Neuronal stem cell (in vitro differentiated cells): ENCODE measurements at regions not wholly inside any gene's neighbourhood (a gene's known extent, or its start where the extent isn't known, plus 50 kb on each side); places are given as distances from the start of the nearest gene placed in this dataset.

Experiments
- DNase-seq: peaks from one replicate; pipeline ENCODE4 v3.0.0-alpha.2; 2013; ENCODE audit warnings: low spot score
- H2AFZ ChIP-seq: one replicate; pipeline ENCODE4 v1.6.1; 2013; ENCODE audit warnings: mild to moderate bottlenecking, low read length, inconsistent platforms
- H2AK5ac ChIP-seq: 2 replicates; pipeline ENCODE4 v1.6.1; 2013; ENCODE audit warnings: low read depth, mild to moderate bottlenecking, inconsistent platforms, low read length, moderate library complexity, mixed read lengths
- H2BK120ac ChIP-seq: 2 replicates; pipeline ENCODE4 v1.6.1; 2013; ENCODE audit warnings: low read depth, mild to moderate bottlenecking, inconsistent platforms, low read length, moderate library complexity, mixed read lengths
- H2BK12ac ChIP-seq: one replicate; pipeline ENCODE4 v1.6.1; 2013; ENCODE audit warnings: low read length, inconsistent platforms
- H2BK15ac ChIP-seq: 2 replicates; pipeline ENCODE4 v1.6.1; 2013; ENCODE audit warnings: mild to moderate bottlenecking, low read length, inconsistent platforms, mixed read lengths
- H2BK5ac ChIP-seq: one replicate; pipeline ENCODE4 v1.6.1; 2013; ENCODE audit warnings: inconsistent platforms, mild to moderate bottlenecking, low read length, moderate library complexity
- H3K14ac ChIP-seq: one replicate; pipeline ENCODE4 v1.6.1; 2013; ENCODE audit warnings: low read length, inconsistent platforms
- H3K18ac ChIP-seq: 2 replicates; pipeline ENCODE4 v1.6.1; 2013; ENCODE audit warnings: low read length, inconsistent platforms
- H3K23ac ChIP-seq: 2 replicates; pipeline ENCODE4 v1.6.1; 2013; ENCODE audit warnings: low read depth, mild to moderate bottlenecking, mixed read lengths, low read length, inconsistent platforms; ENCODE audit not compliant: poor library complexity
- H3K27ac ChIP-seq: replicated peaks from 3 replicates; pipeline ENCODE4 v1.5.1; 2013; ENCODE audit warnings: low read length, inconsistent platforms
- H3K27me3 ChIP-seq, 3 experiments: 2 replicates each; pipeline ENCODE4 v1.6.1; 2013; ENCODE audit warnings: low read length in 3 of 3, mild to moderate bottlenecking in 2 of 3, inconsistent platforms in 1 of 3, low read depth in 1 of 3, mixed read lengths in 1 of 3, moderate library complexity in 1 of 3; ENCODE audit not compliant: control insufficient read depth in 3 of 3, insufficient read depth in 3 of 3
- H3K36me3 ChIP-seq, 2 donors: replicated peaks in 1 of 2; 2 replicates each; pipeline ENCODE4 v1.6.1; 2013; ENCODE audit warnings: low read length in 2 of 2; ENCODE audit not compliant: control insufficient read depth in 2 of 2, insufficient read depth in 2 of 2
- H3K4ac ChIP-seq: 2 replicates; pipeline ENCODE4 v1.6.1; 2013; ENCODE audit warnings: inconsistent platforms, mild to moderate bottlenecking, low read length, moderate library complexity
- H3K4me1 ChIP-seq, 2 donors: 1 replicate in 1 of 2; 2 replicates in 1 of 2; pipeline ENCODE4 v1.6.1; 2013; ENCODE audit warnings: low read length in 2 of 2, low read depth in 1 of 2; ENCODE audit not compliant: control insufficient read depth in 2 of 2, insufficient read depth in 1 of 2
- H3K4me2 ChIP-seq: one replicate; pipeline ENCODE4 v1.6.1; 2013; ENCODE audit warnings: mild to moderate bottlenecking, low read length, inconsistent platforms; ENCODE audit not compliant: insufficient read depth, poor library complexity, severe bottlenecking
- H3K4me3 ChIP-seq, 2 donors: 2 replicates each; pipeline ENCODE4 v1.5.1; 2013; ENCODE audit warnings: low read length in 2 of 2, mild to moderate bottlenecking in 2 of 2, inconsistent platforms in 1 of 2, moderate library complexity in 1 of 2
- H3K79me1 ChIP-seq: one replicate; pipeline ENCODE4 v1.6.1; 2013; ENCODE audit warnings: low read depth, mild to moderate bottlenecking, inconsistent platforms, low read length, moderate library complexity
- H3K9ac ChIP-seq: one replicate; pipeline ENCODE4 v1.6.1; 2013; ENCODE audit warnings: mild to moderate bottlenecking, low read depth, low read length, inconsistent platforms; ENCODE audit not compliant: poor library complexity
- H3K9me3 ChIP-seq, 2 donors: replicated peaks in 1 of 2; 2 replicates each; pipeline versions ENCODE3 to v1.6.1; 2013; ENCODE audit warnings: low read length in 2 of 2, mild to moderate bottlenecking in 2 of 2, inconsistent platforms in 1 of 2, low read depth in 1 of 2, mixed read lengths in 1 of 2, moderate library complexity in 1 of 2; ENCODE audit not compliant: control insufficient read depth in 2 of 2, insufficient read depth in 1 of 2
- H4K8ac ChIP-seq: one replicate; pipeline ENCODE4 v1.6.1; 2013; ENCODE audit warnings: low read depth, mild to moderate bottlenecking, inconsistent platforms, low read length, moderate library complexity
- H4K91ac ChIP-seq: one replicate; pipeline ENCODE4 v1.6.1; 2013; ENCODE audit warnings: low read length, low read depth, mild to moderate bottlenecking, inconsistent platforms; ENCODE audit not compliant: poor library complexity
- WGBS, 2 donors: extraction: QIAGEN DNeasy Blood & Tissue Kit; methylation state at CpG; one replicate each; pipeline ENCODE4 v1.1.7; 2013; ENCODE audit warnings: missing lambda C conversion rate in 2 of 2, mixed read lengths in 1 of 2; ENCODE audit not compliant: insufficient read length in 2 of 2, insufficient replicate concordance in 1 of 2; ENCODE audit errors: extremely low coverage in 2 of 2; 5-methylcytosine and 5-hydroxymethylcytosine counted together

GRCh38 chr11:134488512-134488911 lies 76.5 kb upstream of the B3GAT1 start:
- Histone ChIP-seq H3K79me1 (no peaks in the 10 kb centered on the region), H3K14ac (no peak overlapping the region), H3K27me3 (peaks cover 0 to 11% (median 0%) of the 10 kb centered on the region in 3 experiments), H4K8ac (no peak overlapping the region), H3K9me3 (no peaks in the 10 kb centered on the region), H3K18ac (no peak overlapping the region), H3K27ac (no peak overlapping the region), H3K4me2 (no peak overlapping the region), H3K36me3 (no peaks in the 10 kb centered on the region), H3K4ac (no peak overlapping the region), H2AK5ac (no peak overlapping the region), H2BK5ac (no peak overlapping the region), H3K23ac (no peak overlapping the region), H4K91ac (no peak overlapping the region), H3K4me3 (no peak overlapping the region), H3K9ac (no peak overlapping the region), H2BK120ac (no peak overlapping the region), H2BK15ac (no peak overlapping the region), H2BK12ac (no peak overlapping the region), H2AFZ (no peak overlapping the region), H3K4me1 (no peaks in the 10 kb centered on the region)
- DNase-seq, result no peak
- WGBS, 2 donors, result no CpG with 5 or more reads among the region's 4 CpGs

GRCh38 chr11:134487696-134488095 lies 75.7 kb upstream of the B3GAT1 start:
- no peak for DNase-seq
- Histone ChIP-seq H3K4me2 (no peak overlapping the region), H2BK15ac (no peak overlapping the region), H2AFZ (no peak overlapping the region), H3K4me1 (no peaks in the 10 kb centered on the region), H3K18ac (no peak overlapping the region), H2BK12ac (no peak overlapping the region), H3K23ac (no peak overlapping the region), H2BK5ac (no peak overlapping the region), H3K14ac (no peak overlapping the region), H3K4ac (no peak overlapping the region), H3K4me3 (no peak overlapping the region), H2BK120ac (no peak overlapping the region), H3K79me1 (no peaks in the 10 kb centered on the region), H3K27me3 (peaks cover 0 to 14% (median 0%) of the 10 kb centered on the region in 3 experiments), H3K9me3 (no peaks in the 10 kb centered on the region), H4K8ac (no peak overlapping the region), H3K36me3 (no peaks in the 10 kb centered on the region), H2AK5ac (no peak overlapping the region), H3K27ac (no peak overlapping the region), H4K91ac (no peak overlapping the region), H3K9ac (no peak overlapping the region)
- no CpG with 5 or more reads among the region's 3 CpGs for WGBS, 2 donors

GRCh38 chr11:134486704-134487103 lies 74.7 kb upstream of the B3GAT1 start:
- Histone ChIP-seq H3K4me2 (no peak overlapping the region), H3K79me1 (no peaks in the 10 kb centered on the region), H3K27me3 (peaks cover 0 to 14% (median 0%) of the 10 kb centered on the region in 3 experiments), H3K4me3 (no peak overlapping the region), H3K4ac (no peak overlapping the region), H2BK12ac (no peak overlapping the region), H3K9ac (no peak overlapping the region), H2AFZ (no peak overlapping the region), H3K23ac (no peak overlapping the region), H3K9me3 (no peaks in the 10 kb centered on the region), H2BK120ac (no peak overlapping the region), H4K8ac (no peak overlapping the region), H2BK15ac (no peak overlapping the region), H3K27ac (no peak overlapping the region), H3K18ac (no peak overlapping the region), H2AK5ac (no peak overlapping the region), H4K91ac (no peak overlapping the region), H3K36me3 (no peaks in the 10 kb centered on the region), H3K14ac (no peak overlapping the region), H2BK5ac (no peak overlapping the region), H3K4me1 (no peaks in the 10 kb centered on the region)
- no CpG with 5 or more reads among the region's 6 CpGs for WGBS, 2 donors
- DNase-seq, result no peak

- Histone ChIP-seq H3K79me1 (no peaks in the 10 kb centered on the region), H3K4ac (no peak overlapping the region), H3K4me1 (no peaks in the 10 kb centered on the region), H3K9ac (no peak overlapping the region), H4K8ac (no peak overlapping the region), H3K4me3 (no peak overlapping the region), H3K9me3 (no peaks in the 10 kb centered on the region), H3K27me3 (peaks cover 0 to 17% (median 0%) of the 10 kb centered on the region in 3 experiments), H2BK120ac (no peak overlapping the region), H3K18ac (peak overlapping the region; percentile 77), H2BK5ac (no peak overlapping the region), H3K23ac (no peak overlapping the region), H3K14ac (peak overlapping the region; percentile 5), H4K91ac (no peak overlapping the region), H3K4me2 (no peak overlapping the region), H3K27ac (no peak overlapping the region), H2BK12ac (no peak overlapping the region), H3K36me3 (no peaks in the 10 kb centered on the region), H2BK15ac (no peak overlapping the region), H2AK5ac (no peak overlapping the region), H2AFZ (no peak overlapping the region)
- WGBS, 2 donors, result no CpG with 5 or more reads among the region's 11 CpGs
- no peak for DNase-seq
Measured at GRCh38 chr11:134486106-134486505, 74.1 kb upstream of the B3GAT1 start.
